Urinary bladder (tissue), 3 donors: ENCODE measurements at regions not wholly inside any gene's neighbourhood (a gene's known extent, or its start where the extent isn't known, plus 50 kb on each side); places are given as distances from the start of the nearest gene placed in this dataset.

Experiments used
- DNase-seq: peaks from one replicate; pipeline ENCODE4 v3.0.0-alpha.2; 2015; ENCODE audit errors: extremely low spot score
- H3K27ac ChIP-seq: one replicate; pipeline ENCODE4 v1.5.1; 2013; ENCODE audit warnings: low read depth, mild to moderate bottlenecking, moderate library complexity
- H3K36me3 ChIP-seq: one replicate; pipeline ENCODE4 v1.6.1; 2013; ENCODE audit warnings: mild to moderate bottlenecking, moderate library complexity; ENCODE audit not compliant: insufficient read depth
- H3K4me1 ChIP-seq: one replicate; pipeline ENCODE4 v1.6.1; 2013; ENCODE audit warnings: mild to moderate bottlenecking, moderate library complexity; ENCODE audit not compliant: insufficient read depth
- H3K4me3 ChIP-seq: one replicate; pipeline ENCODE4 v1.5.1; 2013; ENCODE audit warnings: low read depth, low read length
- WGBS: extraction: QIAGEN DNeasy Blood & Tissue Kit; methylation state at CpG from one replicate; pipeline ENCODE4 v1.1.7; 2013; 5-methylcytosine and 5-hydroxymethylcytosine counted together
- donor health status: healthy with polysubstance abuse.
- donor health status: healthy.

GRCh38 chr1:58312971-58313563 lies 233.5 kb downstream of the OMA1 start:
- H3K27ac ChIP-seq: no peak overlapping the region
- no peak overlapping the region for H3K4me3 ChIP-seq
- peaks cover 1% of the 10 kb centered on the region for H3K4me1 ChIP-seq
- DNase-seq: no peak
- H3K36me3 ChIP-seq: no peaks in the 10 kb centered on the region

- Histone ChIP-seq H3K36me3 (no peaks in the 10 kb centered on the region), H3K4me1 (peaks cover 1% of the 10 kb centered on the region), H3K27ac (no peak overlapping the region), H3K4me3 (no peak overlapping the region)
- 77% methylated on average over 4 of the region's 4 CpGs for WGBS
- no peak for DNase-seq
Observed at GRCh38 chr1:58312461-58312860, 234.1 kb downstream of the OMA1 start.

GRCh38 chr1:58310881-58311280 lies 235.6 kb downstream of the OMA1 start:
- Histone ChIP-seq H3K27ac (no peak overlapping the region), H3K4me1 (peaks cover 1% of the 10 kb centered on the region), H3K36me3 (no peaks in the 10 kb centered on the region), H3K4me3 (no peak overlapping the region)
- DNase-seq: no peak
- WGBS: 79% methylated on average over 1 of the region's 1 CpG

GRCh38 chr1:58310469-58310868 lies 236.1 kb downstream of the OMA1 start:
- 95% methylated on average over 2 of the region's 2 CpGs for whole genome bisulfite sequencing
- peaks cover 1% of the 10 kb centered on the region for H3K4me1 ChIP-seq
- H3K27ac ChIP-seq: no peak overlapping the region
- no peak overlapping the region for H3K4me3 ChIP-seq
- no peak for DNase-seq
- H3K36me3 ChIP-seq: no peaks in the 10 kb centered on the region

- no peak for DNase-seq
- Histone ChIP-seq H3K36me3 (no peaks in the 10 kb centered on the region), H3K4me3 (no peak overlapping the region), H3K27ac (no peak overlapping the region), H3K4me1 (peaks cover 1% of the 10 kb centered on the region)
- WGBS: 58% methylated on average over 1 of the region's 1 CpG
Observed at GRCh38 chr1:58308206-58308605, 238.3 kb downstream of the OMA1 start.

- peaks cover 1% of the 10 kb centered on the region for H3K4me1 ChIP-seq
- 59% methylated on average over 1 of the region's 1 CpG for WGBS
- H3K27ac ChIP-seq: no peak overlapping the region
- no peaks in the 10 kb centered on the region for H3K36me3 ChIP-seq
- H3K4me3 ChIP-seq: no peak overlapping the region
- DNase-seq: no peak
Observed at GRCh38 chr1:58307431-58307830, 239.1 kb downstream of the OMA1 start.

GRCh38 chr1:58305622-58306021 lies 240.9 kb downstream of the OMA1 start:
- Histone ChIP-seq H3K4me1 (no peaks in the 10 kb centered on the region), H3K27ac (no peak overlapping the region), H3K36me3 (no peaks in the 10 kb centered on the region), H3K4me3 (no peak overlapping the region)
- 80% methylated on average over 1 of the region's 1 CpG for WGBS
- DNase-seq: no peak

- WGBS: 66% methylated on average over 5 of the region's 5 CpGs
- H3K27ac ChIP-seq: no peak overlapping the region
- no peak overlapping the region for H3K4me3 ChIP-seq
- H3K36me3 ChIP-seq: no peaks in the 10 kb centered on the region
- no peak for DNase-seq
- H3K4me1 ChIP-seq: no peaks in the 10 kb centered on the region
Observed at GRCh38 chr1:58304346-58304975, 242.1 kb downstream of the OMA1 start.

- Histone ChIP-seq H3K4me3 (no peak overlapping the region), H3K36me3 (no peaks in the 10 kb centered on the region)
- WGBS: 66% methylated on average over 3 of the region's 3 CpGs
Observed at GRCh38 chr1:58303841-58304240, 242.7 kb downstream of the OMA1 start.

GRCh38 chr1:58293388-58293787 lies 253.1 kb downstream of the OMA1 start:
- H3K27ac ChIP-seq: no peak overlapping the region
- H3K4me3 ChIP-seq: no peak overlapping the region
- no peaks in the 10 kb centered on the region for H3K36me3 ChIP-seq
- H3K4me1 ChIP-seq: no peaks in the 10 kb centered on the region
- no peak for DNase-seq
- WGBS: 92% methylated on average over 1 of the region's 1 CpG

More at GRCh38 chr1:58303841-58304240, 242.7 kb downstream of the OMA1 start:
- no peak overlapping the region for H3K27ac ChIP-seq
- H3K4me1 ChIP-seq: no peaks in the 10 kb centered on the region
- DNase-seq: no peak

- Histone ChIP-seq H3K4me3 (no peak overlapping the region), H3K36me3 (no peaks in the 10 kb centered on the region), H3K27ac (no peak overlapping the region), H3K4me1 (no peaks in the 10 kb centered on the region)
- 41% methylated on average over 6 of the region's 6 CpGs for WGBS
- DNase-seq: no peak
Observed at GRCh38 chr1:58290685-58291372, 255.7 kb downstream of the OMA1 start.

GRCh38 chr1:58288624-58289142 lies 257.8 kb downstream of the OMA1 start:
- no peaks in the 10 kb centered on the region for H3K36me3 ChIP-seq
- no peak overlapping the region for H3K27ac ChIP-seq
- no peak overlapping the region for H3K4me3 ChIP-seq
- no peaks in the 10 kb centered on the region for H3K4me1 ChIP-seq
- no peak for DNase-seq
- WGBS: 45% methylated on average over 2 of the region's 2 CpGs

- Histone ChIP-seq H3K4me1 (no peaks in the 10 kb centered on the region), H3K36me3 (no peaks in the 10 kb centered on the region), H3K27ac (no peak overlapping the region), H3K4me3 (no peak overlapping the region)
- no peak for DNase-seq
- 28% methylated on average over 2 of the region's 2 CpGs for WGBS
Observed at GRCh38 chr1:58287894-58288623, 258.5 kb downstream of the OMA1 start.

GRCh38 chr1:58284225-58284510 lies 262.4 kb downstream of the OMA1 start:
- Histone ChIP-seq H3K4me3 (no peak overlapping the region), H3K4me1 (no peaks in the 10 kb centered on the region), H3K27ac (no peak overlapping the region), H3K36me3 (no peaks in the 10 kb centered on the region)
- DNase-seq: no peak
